Lung (tissue), 11 donors: ENCODE measurements at regions not wholly inside any gene's neighbourhood (a gene's known extent, or its start where the extent isn't known, plus 50 kb on each side); places are given as distances from the start of the nearest gene placed in this dataset.

Source experiments
- ATAC-seq: fragments of 200-7000 bp; cut with Tn5 transposase; one replicate; pipeline ENCODE4 v1.9.1; 2020; ENCODE audit warnings: moderate number of reproducible peaks; ENCODE audit not compliant: insufficient read depth, low FRiP score
- DNase-seq, 3 donors: peaks; one replicate each; pipeline ENCODE4 v3.0.0-alpha.2; 2013 to 2017
- H3K27ac ChIP-seq, 2 donors: one replicate each; pipeline ENCODE4 v1.5.1; 2013; ENCODE audit warnings: mild to moderate bottlenecking in 2 of 2, moderate library complexity in 2 of 2, control low read depth in 1 of 2, inconsistent platforms in 1 of 2, low read depth in 1 of 2, low read length in 1 of 2
- H3K27me3 ChIP-seq, 3 donors: one replicate each; pipeline ENCODE4 v1.5.1; 2013; ENCODE audit warnings: low read length in 2 of 3; ENCODE audit not compliant: control insufficient read depth in 3 of 3, insufficient read depth in 3 of 3
- H3K36me3 ChIP-seq, 4 donors: one replicate each; pipeline ENCODE4 v1.5.1; 2013; ENCODE audit warnings: low read length in 4 of 4, mild to moderate bottlenecking in 1 of 4, moderate library complexity in 1 of 4; ENCODE audit not compliant: control insufficient read depth in 4 of 4, insufficient read depth in 4 of 4
- H3K4me1 ChIP-seq, 5 donors: one replicate each; pipeline ENCODE4 v1.5.1; 2013; ENCODE audit warnings: low read length in 5 of 5, mild to moderate bottlenecking in 2 of 5, moderate library complexity in 1 of 5; ENCODE audit not compliant: control insufficient read depth in 5 of 5, insufficient read depth in 5 of 5
- H3K4me3 ChIP-seq: one replicate; pipeline ENCODE4 v1.5.1; 2013; ENCODE audit warnings: mild to moderate bottlenecking, control low read depth, moderate library complexity
- H3K9ac ChIP-seq, 2 donors: one replicate each; pipeline ENCODE4 v1.5.1; 2013; ENCODE audit warnings: low read length in 2 of 2, control low read depth in 1 of 2; ENCODE audit not compliant: insufficient read depth in 1 of 2
- H3K9me3 ChIP-seq, 4 donors: one replicate each; pipeline ENCODE4 v1.5.1; 2013; ENCODE audit warnings: low read length in 3 of 4, mild to moderate bottlenecking in 1 of 4, moderate library complexity in 1 of 4; ENCODE audit not compliant: control insufficient read depth in 4 of 4, insufficient read depth in 3 of 4
- CTCF ChIP-seq: IDR thresholded peaks from 2 replicates; pipeline ENCODE4 v1.5.1; 2012; ENCODE audit warnings: mild to moderate bottlenecking; ENCODE audit errors: control extremely low read depth, extremely low read depth
- whole genome bisulfite sequencing, 2 donors: extraction: QIAGEN DNeasy Blood & Tissue Kit; methylation state at CpG; one replicate each; pipeline ENCODE4 v1.1.7; 2013; 5-methylcytosine and 5-hydroxymethylcytosine counted together
- donor health status: control.
- donor health status: control.
- donor health status: Bipolar disorder and iron deficiency.
- donor health status: healthy.
- donor health status: DM: yes; HTN: yes; CAD: no.

DNA sequence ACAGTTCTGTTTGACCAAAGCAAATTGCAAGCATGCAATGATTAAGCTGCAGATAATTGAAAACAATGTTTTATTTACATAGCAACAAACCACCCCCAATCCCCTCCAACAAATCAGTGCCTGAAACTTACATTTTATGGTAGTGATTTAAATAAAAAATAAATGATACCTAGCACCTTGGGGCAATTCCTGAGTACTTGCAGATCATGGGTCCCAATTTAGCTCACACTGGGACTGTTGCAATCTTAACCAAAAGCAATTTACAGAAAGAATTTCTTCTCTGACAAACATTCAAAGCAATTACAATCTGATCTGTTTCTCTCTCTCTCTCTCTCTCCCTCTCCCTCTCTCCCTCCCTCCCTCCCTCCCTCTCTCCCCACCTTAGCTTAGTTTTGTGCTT lies 345.7 kb upstream of the PCSK5 start:
- no peaks in the 10 kb centered on the region for H3K27me3 ChIP-seq
- DNase-seq (no peak), ATAC-seq (no peak)
- TF ChIP-seq CTCF = no peak
- no peaks in the 10 kb centered on the region for H3K36me3 ChIP-seq
- no peaks in the 10 kb centered on the region for H3K9me3 ChIP-seq
- H3K4me3 ChIP-seq = no peak overlapping the region
- H3K27ac ChIP-seq = no peak overlapping the region
- H3K9ac ChIP-seq = no peak overlapping the region
- H3K4me1 ChIP-seq = no peaks in the 10 kb centered on the region

DNA sequence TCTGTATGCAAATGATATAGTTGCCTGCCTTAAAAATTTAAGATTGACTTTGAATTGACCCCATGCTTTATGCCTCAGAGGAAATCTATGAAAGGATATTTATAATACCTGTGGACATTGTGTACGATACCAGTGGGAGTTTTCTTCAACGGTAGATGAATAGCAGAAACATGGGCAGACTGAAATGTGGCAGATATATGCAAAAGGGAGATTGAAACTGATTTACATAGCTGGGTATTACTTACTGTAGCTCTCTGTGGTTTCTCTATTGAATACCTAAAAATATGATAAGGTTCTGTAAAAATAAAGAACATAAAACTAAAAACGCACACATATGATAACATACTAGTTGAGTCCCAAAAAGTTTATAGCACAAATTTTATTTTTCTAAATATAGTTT lies 345.2 kb upstream of the PCSK5 start:
- TF ChIP-seq CTCF = no peak
- Histone ChIP-seq H3K36me3 (no peaks in the 10 kb centered on the region), H3K27ac (no peak overlapping the region), H3K27me3 (no peaks in the 10 kb centered on the region), H3K4me1 (no peaks in the 10 kb centered on the region), H3K4me3 (no peak overlapping the region), H3K9me3 (no peaks in the 10 kb centered on the region), H3K9ac (no peak overlapping the region)
- no peak for DNase-seq
- WGBS, 2 donors = 76 to 87% methylated on average over 3 of the region's 3 CpGs
- no peak for ATAC-seq

GRCh38 chr9:75548871-75549270 lies 341.6 kb upstream of the PCSK5 start:
- Histone ChIP-seq H3K9me3 (no peaks in the 10 kb centered on the region), H3K4me3 (no peak overlapping the region), H3K9ac (no peak overlapping the region), H3K36me3 (no peaks in the 10 kb centered on the region), H3K27ac (no peak overlapping the region), H3K4me1 (no peaks in the 10 kb centered on the region), H3K27me3 (no peaks in the 10 kb centered on the region)
- no peak for DNase-seq
- no peak for ATAC-seq
- no peak for TF ChIP-seq CTCF
- 78 to 85% methylated on average over 2 of the region's 2 CpGs for WGBS, 2 donors

DNA sequence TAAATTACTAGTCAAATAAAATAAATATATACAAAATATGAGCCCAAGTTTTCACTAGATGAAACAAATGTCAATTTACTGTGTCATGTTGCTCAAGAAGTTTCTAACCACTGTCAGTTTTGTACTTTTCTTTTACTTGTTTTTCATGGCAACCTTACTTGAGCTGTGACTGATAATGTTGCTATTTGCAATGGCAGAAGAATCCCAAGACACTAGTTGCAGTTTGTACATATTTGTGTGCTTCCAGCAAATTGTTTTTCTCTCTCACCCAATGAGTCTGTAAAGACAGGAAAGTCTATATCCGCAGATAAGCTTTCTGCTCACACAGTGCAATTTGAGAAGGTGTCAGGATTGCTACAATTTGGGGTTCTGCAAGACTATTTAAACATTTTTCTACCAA lies 338.6 kb upstream of the PCSK5 start:
- Histone ChIP-seq H3K36me3 (no peaks in the 10 kb centered on the region), H3K4me1 (no peaks in the 10 kb centered on the region), H3K27me3 (no peaks in the 10 kb centered on the region), H3K9me3 (no peaks in the 10 kb centered on the region), H3K9ac (no peak overlapping the region), H3K27ac (no peak overlapping the region), H3K4me3 (no peak overlapping the region)
- no peak for TF ChIP-seq CTCF
- WGBS, 2 donors = 53 to 61% methylated on average over 1 of the region's 1 CpG
- no peak for ATAC-seq
- DNase-seq = peak in 2 of 3 donors; percentile 11 to 27
